ENCODE measurements at regions not wholly inside any gene's neighbourhood (a gene's known extent, or its start where the extent isn't known, plus 50 kb on each side); places are given as distances from the start of the nearest gene placed in this dataset.

DNA sequence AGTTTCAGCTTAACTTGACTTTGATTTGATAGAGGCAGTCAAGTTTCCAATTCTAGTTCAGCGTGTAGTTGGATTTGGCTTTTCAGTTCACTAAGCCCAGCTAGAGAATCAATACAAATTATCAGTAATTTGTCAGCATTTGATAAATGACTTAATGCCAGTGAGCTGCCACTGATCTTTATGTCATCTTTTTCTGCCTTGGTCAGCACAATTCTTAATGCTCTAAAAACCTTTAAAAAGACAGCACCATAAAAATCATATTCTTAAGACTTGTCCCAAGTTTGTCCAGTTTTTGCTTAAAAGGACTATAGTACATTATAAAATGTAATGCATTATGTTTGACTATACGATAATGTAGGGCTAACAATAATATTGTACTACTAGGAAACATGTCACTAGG lies 920.5 kb downstream of the LRFN5 start:
- TF ChIP-seq ZSCAN30 (tag by site-specific recombination; IDR thresholded peaks at IDR 0.05) (no peak), ZNF426 (tag by site-specific recombination; IDR thresholded peaks at IDR 0.05) (no peak), ZBTB8A (tag by site-specific recombination; IDR thresholded peaks at IDR 0.05) (no peak), ZBTB20 (tag by site-specific recombination; IDR thresholded peaks at IDR 0.05) (no peak), ZNF248 (tag by site-specific recombination; IDR thresholded peaks at IDR 0.05) (no peak), ZNF768 (tag by site-specific recombination; IDR thresholded peaks at IDR 0.05) (no peak)
- TF ChIP-seq, protein P1, sequence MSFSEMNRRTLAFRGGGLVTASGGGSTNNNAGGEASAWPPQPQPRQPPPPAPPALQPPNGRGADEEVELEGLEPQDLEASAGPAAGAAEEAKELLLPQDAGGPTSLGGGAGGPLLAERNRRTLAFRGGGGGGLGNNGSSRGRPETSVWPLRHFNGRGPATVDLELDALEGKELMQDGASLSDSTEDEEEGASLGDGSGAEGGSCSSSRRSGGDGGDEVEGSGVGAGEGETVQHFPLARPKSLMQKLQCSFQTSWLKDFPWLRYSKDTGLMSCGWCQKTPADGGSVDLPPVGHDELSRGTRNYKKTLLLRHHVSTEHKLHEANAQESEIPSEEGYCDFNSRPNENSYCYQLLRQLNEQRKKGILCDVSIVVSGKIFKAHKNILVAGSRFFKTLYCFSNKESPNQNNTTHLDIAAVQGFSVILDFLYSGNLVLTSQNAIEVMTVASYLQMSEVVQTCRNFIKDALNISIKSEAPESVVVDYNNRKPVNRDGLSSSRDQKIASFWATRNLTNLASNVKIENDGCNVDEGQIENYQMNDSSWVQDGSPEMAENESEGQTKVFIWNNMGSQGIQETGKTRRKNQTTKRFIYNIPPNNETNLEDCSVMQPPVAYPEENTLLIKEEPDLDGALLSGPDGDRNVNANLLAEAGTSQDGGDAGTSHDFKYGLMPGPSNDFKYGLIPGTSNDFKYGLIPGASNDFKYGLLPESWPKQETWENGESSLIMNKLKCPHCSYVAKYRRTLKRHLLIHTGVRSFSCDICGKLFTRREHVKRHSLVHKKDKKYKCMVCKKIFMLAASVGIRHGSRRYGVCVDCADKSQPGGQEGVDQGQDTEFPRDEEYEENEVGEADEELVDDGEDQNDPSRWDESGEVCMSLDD (tag by site-specific recombination; IDR thresholded peaks at IDR 0.05), result no peak
- TF ChIP-seq, protein P2, sequence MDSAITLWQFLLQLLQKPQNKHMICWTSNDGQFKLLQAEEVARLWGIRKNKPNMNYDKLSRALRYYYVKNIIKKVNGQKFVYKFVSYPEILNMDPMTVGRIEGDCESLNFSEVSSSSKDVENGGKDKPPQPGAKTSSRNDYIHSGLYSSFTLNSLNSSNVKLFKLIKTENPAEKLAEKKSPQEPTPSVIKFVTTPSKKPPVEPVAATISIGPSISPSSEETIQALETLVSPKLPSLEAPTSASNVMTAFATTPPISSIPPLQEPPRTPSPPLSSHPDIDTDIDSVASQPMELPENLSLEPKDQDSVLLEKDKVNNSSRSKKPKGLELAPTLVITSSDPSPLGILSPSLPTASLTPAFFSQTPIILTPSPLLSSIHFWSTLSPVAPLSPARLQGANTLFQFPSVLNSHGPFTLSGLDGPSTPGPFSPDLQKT (IDR thresholded peaks at IDR 0.05; ENCODE audit: borderline replicate concordance, low read depth, low read length), result no peak
- TF ChIP-seq, protein P3, sequence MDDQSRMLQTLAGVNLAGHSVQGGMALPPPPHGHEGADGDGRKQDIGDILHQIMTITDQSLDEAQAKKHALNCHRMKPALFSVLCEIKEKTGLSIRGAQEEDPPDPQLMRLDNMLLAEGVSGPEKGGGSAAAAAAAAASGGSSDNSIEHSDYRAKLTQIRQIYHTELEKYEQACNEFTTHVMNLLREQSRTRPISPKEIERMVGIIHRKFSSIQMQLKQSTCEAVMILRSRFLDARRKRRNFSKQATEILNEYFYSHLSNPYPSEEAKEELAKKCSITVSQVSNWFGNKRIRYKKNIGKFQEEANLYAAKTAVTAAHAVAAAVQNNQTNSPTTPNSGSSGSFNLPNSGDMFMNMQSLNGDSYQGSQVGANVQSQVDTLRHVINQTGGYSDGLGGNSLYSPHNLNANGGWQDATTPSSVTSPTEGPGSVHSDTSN (CRISPR knock-in tag; IDR thresholded peaks at IDR 0.05), result no peak
- TF ChIP-seq, protein P4, sequence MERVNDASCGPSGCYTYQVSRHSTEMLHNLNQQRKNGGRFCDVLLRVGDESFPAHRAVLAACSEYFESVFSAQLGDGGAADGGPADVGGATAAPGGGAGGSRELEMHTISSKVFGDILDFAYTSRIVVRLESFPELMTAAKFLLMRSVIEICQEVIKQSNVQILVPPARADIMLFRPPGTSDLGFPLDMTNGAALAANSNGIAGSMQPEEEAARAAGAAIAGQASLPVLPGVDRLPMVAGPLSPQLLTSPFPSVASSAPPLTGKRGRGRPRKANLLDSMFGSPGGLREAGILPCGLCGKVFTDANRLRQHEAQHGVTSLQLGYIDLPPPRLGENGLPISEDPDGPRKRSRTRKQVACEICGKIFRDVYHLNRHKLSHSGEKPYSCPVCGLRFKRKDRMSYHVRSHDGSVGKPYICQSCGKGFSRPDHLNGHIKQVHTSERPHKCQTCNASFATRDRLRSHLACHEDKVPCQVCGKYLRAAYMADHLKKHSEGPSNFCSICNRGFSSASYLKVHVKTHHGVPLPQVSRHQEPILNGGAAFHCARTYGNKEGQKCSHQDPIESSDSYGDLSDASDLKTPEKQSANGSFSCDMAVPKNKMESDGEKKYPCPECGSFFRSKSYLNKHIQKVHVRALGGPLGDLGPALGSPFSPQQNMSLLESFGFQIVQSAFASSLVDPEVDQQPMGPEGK (tag by site-specific recombination; IDR thresholded peaks at IDR 0.05), result no peak
- TF ChIP-seq, protein P5, sequence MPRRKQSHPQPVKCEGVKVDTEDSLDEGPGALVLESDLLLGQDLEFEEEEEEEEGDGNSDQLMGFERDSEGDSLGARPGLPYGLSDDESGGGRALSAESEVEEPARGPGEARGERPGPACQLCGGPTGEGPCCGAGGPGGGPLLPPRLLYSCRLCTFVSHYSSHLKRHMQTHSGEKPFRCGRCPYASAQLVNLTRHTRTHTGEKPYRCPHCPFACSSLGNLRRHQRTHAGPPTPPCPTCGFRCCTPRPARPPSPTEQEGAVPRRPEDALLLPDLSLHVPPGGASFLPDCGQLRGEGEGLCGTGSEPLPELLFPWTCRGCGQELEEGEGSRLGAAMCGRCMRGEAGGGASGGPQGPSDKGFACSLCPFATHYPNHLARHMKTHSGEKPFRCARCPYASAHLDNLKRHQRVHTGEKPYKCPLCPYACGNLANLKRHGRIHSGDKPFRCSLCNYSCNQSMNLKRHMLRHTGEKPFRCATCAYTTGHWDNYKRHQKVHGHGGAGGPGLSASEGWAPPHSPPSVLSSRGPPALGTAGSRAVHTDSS (tag by site-specific recombination; IDR thresholded peaks at IDR 0.05), result no peak

Data from HEK293 (cell line).